GM19351 (cell line): ENCODE measurements at regions not wholly inside any gene's neighbourhood (a gene's known extent, or its start where the extent isn't known, plus 50 kb on each side); places are given as distances from the start of the nearest gene placed in this dataset.

Experiments
- ATAC-seq: cut with Tn5 transposase; IDR thresholded peaks from one replicate; pipeline ENCODE4 v1.9.1; 2021; ENCODE audit warnings: mild to moderate bottlenecking, moderate library complexity; ENCODE audit not compliant: unreplicated experiment

DNA sequence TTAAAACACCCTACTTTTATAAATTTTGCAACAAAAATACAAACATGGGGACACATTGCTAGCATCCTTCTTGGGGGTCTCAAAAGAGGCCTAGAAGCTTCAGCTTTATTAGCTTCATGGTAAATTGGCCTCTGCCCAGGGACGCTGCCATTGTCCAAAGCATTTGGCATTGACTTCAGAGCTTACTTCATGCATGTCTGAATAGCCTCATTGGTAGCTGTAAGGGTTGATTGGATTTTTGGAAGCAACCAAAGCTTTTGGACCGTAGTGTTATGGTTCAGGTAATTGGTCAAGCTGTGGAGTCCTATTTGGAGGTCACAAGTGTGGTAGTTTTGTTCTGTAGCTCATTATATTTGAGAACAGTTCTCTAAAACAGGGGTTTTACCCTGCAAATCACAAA is 411.7 kb upstream of the SLC24A2 start:
- ATAC-seq, result no peak

DNA sequence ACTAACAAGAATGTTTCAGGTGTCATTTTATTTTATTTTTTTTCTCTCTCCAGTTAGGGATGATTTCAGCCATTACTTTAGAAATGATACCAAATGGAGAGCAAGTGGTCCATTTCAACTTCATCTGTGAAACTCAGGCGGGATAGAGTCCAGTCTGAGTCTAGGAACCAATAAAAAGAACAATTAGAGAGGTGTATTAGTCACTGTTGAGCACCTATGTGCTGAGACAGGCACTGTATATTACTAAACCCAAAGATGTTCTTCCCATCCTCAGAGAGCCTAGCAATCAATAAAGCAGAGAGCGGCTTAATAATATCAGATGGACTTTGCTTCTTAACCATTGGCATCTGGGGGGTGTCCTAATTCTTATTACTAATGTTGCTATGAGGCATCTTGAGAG is 410.3 kb upstream of the SLC24A2 start:
- ATAC-seq, result no peak

DNA sequence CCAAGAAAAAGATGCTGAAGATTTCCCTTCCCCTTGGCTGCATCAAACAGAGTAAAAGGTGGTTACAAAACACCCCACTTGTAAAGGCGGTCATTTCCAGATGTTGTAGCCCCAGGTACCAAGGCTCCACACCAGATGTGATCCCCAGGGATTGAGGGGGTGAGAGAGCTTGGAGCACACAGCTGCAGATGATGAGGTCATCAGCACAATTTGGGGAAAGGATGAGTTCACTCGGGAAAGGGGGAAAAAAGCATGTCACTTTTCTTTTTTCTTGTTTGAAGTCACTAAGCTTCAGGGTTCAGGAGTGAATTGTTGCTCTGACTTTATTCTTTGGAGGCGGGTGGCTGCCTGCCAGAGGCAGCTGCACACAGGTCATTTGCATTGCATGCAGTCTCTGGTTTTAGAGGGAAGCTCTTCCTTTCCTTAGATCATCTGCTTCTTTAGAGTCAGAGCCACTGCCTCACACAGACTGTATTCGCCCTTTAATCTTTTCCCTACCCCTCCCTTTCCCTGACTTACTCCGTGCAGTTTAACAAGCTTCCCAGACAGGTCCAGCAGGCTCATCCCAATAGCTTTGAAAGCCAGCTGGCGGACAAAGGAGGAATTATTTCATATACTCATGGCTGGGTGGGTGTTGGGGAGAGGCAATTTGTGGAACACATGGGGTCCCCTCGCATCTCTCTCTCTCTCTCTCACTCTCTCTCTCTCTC is 409.3 kb upstream of the SLC24A2 start:
- no peak for ATAC-seq

DNA sequence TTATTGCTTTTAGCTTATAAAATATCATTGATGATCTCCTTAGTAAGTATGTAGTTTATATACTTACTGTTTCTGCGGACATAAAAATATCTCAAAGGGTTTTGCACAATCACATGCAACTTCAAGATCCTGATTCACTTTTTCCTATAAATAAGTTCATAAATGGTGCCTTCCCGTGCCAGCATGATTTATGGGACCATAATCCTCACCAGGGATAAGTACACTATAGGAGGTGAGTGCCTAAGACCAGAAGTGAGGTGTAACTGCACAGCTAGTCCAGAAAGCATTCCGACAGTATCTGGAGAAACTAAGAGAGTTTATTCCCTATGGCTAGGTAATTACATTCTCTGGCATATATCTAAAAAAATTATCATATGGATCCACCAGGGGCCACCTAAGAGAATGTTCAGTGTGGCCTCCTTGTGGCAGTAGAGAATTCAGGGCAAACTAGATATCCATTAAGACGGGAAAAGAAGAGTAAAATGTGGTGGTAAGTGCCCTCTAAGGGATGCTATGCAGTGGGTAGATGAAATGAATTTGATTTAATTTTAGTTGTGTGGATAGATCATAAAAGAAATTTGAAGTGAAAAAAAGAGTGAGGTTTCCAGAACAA is 402.5 kb upstream of the SLC24A2 start:
- ATAC-seq, result no peak

DNA sequence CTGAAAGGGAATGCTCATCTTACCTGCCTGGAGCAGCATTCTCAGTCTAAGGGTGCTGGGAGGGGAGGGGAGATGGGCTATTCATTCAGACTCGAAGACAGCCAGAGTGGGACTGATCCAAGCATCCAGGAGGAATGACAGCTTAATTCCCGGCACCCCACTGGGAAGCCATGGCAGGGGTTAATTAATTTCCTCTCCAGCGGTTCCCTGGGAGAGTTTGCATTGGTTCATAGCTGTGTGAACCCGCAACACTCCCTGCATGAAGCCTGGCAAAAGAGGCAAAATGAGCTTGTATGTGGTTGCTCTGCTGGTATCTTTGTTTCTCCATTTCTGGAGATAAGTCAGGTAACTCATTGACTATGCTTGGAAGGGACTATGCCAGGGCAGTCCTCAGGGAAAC is 401.0 kb upstream of the SLC24A2 start:
- no peak for ATAC-seq

DNA sequence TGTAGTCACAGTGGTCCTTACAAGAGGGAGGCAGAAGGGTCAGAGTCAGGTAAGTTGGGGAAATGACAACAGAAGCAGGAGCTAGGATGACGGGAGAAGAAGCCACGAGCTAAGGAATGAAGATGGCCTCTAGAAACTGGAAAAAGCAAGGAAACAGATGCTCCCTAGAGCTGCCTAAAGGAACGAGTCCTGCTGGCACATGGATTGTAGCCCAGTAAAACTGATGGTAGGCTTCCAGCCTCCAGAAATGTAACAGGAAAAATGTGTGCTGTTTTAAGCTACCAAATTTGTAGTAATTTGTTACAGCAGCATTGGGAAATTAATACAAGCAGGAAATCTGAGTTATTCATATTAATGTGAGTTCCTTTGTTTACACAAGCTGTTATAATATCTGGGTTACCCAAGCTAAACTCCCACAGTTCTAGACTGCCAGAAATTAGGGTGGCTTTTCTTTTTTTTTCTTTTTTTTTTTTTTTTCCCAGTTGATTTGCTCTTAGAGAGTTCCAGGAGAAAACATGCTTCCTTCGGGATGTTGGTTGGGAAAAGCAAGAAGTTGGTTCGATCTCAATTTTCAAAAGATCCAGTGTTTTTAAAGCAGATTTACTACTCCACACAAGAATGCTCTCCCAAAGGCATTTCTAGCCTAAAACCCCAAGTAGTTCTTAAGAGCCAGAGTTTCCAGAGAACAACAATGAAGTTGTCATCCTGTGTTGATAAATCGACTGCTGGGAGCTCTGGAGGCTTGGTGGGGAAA is 400.0 kb upstream of the SLC24A2 start:
- ATAC-seq, result no peak

DNA sequence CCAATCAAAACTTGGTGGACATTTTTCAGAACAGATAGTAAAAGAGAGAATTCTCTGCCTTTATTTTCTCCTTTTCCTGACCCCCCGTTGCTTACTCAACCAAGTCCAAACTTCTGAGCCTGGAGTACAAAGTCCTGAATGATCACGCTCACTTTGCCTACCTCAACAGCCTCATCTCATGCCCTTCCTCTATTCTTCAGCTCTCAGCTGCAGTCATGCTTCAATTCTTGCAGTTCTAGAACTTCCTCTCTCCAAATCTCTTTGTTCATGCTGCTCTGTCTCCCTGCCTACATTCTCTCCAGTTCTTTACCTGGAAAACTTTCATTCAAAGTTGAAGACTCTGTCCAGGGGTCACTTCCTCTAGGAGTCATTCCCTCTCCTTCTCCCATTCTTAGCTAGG is 398.5 kb upstream of the SLC24A2 start:
- no peak for ATAC-seq

DNA sequence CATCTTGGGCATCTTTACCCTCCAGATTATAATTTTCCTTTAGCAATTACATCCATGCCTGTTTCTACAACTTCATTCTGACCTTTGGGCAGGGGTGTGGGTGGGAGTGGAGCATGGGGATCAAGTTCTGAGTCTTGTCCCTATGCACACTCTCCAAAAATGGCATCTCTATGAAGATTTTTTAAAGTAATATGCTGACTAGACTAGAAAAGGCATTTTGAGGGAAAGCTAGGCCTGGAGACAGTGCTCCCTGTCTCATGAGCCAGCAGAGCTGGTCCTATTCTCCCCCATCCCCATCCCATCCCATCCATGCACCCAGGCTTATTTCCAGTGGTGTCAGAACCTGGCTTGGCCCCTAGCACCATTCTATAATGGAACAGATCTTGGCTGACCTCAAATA is 398.0 kb upstream of the SLC24A2 start:
- no peak for ATAC-seq

DNA sequence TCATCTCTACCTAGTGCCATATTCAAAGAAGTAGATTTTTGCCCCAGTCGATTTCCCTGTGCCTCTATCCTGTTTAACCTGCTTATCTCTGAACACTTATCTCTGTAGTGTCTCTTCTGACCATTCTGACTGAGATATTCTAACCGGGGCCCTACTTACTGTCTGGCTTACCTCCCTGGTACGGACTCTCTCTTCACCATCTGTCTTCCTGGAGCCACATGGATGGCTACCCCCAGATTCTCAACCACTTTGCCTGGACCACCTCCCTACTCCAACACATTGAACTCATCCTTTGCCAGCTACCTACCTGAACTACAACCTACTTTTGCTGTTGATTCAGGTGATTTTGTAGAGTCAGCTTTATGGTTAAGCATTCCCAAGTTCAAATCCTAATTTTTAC is 397.4 kb upstream of the SLC24A2 start:
- ATAC-seq, result no peak

DNA sequence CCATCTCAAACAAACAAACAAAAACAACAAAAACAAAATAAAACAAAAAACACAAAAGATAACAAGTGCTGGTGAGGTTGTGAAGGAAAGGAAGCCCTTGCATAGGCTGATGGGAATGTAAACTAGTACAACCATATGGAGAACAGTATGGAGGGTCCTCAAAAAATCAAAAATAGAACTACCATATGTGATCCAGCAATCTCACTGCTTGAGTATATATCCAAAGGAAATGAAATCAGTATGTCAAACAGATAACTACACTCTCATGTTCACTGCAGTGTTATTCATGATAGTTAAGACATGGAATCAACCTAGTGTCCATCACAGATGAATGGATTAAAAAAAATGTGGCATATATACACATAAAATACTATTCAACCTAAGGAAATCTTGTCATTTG is 395.7 kb upstream of the SLC24A2 start:
- no peak for ATAC-seq

DNA sequence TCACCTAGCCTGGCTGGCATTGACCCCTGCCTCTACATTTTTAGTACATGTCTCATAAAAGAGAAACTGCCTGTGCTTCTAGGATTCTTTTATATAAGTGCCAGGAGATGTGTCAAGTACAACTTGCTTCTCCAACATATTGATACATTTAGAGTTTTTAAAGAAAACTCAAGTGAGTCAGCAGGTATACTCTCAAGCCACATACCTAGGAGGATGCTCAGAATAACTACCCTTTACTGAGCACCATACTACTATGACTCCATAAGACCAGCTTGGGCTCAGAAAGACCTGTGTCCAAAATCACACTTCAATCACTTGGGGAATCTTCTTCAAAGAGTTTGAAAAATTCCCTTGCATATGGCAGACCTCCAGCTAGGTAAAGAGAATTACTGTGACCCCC is 389.8 kb upstream of the SLC24A2 start:
- ATAC-seq, result no peak

DNA sequence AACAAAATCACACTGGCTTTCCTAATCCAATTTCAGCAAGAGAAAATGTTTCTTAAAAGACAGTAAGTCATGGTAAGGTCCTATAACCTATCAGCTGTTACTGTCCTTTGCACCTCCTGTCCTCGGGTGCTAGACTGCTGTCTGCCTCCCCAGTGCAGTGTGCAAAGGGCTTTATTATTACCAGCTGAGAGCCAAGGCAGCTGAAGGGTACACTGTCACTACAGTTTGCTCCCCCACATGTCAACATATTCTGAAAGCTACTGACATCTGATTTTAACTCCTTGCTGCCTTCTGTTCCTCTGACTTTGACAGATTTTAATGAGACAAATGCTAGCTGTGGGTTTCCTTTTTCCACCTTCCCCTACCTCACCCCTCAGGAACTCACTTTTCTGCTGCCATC is 389.4 kb upstream of the SLC24A2 start:
- ATAC-seq, result no peak

DNA sequence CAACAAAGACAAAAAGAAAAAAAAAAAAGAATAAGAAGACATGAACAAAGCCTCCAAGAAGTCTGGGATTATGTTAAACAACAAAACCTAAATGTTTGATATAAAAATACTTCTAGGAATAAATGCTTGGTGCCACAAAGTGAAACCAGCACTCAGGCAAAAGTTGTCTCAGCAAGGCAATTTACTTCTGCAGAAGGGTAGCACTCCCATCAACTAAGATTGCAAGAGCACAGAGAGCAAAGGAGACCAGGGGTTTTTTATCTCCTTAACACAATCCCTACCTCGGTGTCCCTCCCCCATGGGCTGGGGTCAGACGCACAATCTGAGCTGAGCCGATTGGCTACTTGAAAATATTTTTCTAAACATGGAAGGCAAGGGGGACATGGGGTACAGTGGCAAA is 381.3 kb upstream of the SLC24A2 start:
- no peak for ATAC-seq

DNA sequence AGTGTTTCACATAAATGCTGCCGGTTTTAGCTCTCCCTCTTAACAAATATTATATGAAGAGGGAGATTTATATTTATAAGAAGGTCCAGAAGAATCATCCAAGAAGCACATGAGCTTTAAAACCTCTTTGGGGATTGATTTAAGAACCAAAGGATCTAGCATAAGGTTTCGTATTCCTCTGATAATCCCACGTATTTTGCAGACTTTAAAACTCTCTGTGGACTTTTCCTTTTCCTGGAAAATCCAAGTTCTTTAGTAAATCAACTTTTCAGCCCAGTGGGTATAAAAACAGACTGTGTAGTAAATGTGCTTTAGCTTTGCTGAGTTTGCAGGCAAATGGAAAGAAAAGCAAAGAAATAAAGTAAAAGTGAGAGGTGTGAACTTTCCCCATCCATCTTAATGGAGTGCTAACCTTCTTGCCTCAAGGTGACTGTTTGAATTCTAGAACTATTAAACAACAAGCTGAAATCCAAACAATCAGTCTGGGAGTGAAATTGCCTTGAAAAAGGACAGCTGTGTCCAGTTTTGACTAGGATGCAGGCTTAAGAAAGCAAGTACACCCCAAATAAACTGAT is 363.4 kb upstream of the SLC24A2 start:
- no peak for ATAC-seq

DNA sequence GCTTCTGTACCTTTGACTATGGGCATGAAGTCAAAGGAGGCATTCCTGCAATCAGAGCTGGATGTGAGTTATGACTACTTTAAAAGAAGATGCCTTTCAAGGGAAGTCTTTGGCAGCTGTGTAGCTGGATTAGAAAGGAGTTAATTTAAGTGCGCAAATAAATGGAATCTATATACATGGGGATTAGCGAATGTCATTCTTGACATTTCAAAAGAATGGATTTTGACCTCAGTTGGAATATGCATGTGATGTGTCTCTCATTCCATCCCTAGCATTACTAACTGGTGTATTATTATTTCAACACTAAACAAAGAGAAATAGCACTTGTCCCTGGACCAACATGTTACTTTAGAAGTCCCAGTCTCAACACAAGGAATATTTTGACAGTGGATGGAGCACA is 359.6 kb upstream of the SLC24A2 start:
- ATAC-seq, result no peak

DNA sequence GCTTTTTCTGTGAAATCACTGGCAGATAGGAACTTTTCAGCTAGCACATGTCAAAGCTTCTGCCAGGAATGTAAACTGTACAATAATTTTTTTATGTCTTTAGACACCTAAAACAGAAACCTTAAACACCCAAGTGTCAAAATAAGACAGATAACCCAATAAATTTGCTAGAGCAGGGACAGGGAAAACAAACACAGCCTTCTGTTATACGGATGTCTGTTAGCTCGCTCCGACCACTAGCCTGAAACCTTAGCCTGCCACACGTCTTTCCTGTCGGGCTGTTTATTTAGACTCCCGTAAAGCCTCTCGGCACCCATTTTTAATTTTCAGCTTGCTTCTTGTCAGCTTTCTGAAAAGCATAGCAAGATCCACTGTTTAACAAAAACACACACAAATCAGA is 355.4 kb upstream of the SLC24A2 start:
- no peak for ATAC-seq

DNA sequence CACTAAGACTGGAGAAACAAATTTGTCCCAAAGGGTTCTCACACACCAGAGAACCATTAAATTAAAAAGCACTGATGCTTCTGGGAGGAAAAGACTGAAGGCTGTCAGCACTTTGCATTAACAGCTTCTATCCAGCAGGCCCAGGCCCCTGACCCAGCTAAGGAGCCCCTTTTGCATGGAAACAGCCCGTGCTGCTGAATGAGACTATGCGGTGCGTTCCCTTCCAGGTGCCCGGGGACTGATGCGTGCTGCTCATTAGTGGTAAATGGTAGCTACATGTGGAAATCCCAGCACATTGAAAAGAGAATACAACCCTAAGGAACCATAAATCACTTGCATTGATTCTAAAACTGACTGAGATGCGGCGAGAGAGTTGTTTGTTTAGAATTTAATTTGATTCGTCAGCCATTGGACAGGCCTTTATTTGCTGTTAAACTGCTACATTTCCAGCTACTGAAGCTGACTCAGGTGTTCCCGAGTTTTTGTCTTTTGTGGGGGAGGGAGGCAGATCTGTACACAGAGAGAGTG is 351.0 kb upstream of the SLC24A2 start:
- ATAC-seq, result no peak

DNA sequence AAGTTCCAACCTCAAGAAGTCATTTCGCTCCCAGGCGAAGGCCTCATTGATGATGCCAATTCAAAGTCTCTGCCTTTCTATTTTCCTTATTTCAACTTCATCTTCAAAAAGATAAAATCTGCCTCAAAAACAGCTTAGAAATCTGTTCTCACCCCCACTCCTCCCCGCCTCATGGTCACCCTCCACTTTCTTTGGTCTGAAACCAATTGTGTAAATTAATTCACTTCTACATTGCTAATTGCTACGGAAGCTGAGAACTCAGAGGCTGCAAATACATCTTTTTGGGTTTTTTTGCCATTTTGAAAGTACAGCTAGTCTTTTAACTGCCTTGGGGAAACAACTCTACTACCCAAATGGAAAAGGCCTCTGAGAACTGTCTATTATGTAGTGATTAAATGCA is 350.0 kb upstream of the SLC24A2 start:
- no peak for ATAC-seq

DNA sequence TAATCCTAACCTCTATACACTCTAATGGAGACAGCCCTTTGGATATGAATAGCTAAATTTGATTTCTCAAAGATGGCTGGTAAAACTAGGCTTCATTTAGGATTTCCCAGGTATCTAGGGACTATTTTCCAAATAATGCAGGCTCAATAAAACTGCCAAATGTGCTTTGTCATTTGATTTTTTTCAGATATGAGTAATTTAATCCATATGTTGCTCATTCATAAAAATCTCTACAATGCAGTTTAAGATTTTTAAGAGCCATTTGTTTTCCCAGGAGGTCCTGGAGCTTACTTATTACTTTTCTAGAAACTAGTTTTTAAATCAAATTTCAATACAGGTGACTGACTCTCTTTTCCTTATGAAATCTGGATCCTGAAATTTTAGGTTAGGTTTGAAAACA is 349.3 kb upstream of the SLC24A2 start:
- no peak for ATAC-seq

DNA sequence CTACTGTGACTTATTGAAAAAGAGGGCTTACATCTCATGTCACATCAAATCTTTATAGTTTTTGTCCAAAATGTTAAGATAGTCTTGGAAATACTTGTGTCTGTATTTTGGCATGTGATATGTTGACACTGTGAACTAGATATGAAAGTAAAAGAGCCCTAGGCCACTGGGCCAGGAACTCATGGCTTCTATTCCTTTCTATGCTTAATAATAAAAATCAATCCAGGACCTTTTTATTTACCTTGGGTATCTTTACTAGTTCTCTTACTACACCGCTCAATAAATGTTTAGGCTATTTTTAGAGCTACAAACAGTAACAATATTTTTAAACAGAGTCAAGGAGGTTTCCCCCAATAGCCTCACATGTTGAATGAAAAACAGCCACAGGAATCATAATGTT is 348.6 kb upstream of the SLC24A2 start:
- no peak for ATAC-seq

DNA sequence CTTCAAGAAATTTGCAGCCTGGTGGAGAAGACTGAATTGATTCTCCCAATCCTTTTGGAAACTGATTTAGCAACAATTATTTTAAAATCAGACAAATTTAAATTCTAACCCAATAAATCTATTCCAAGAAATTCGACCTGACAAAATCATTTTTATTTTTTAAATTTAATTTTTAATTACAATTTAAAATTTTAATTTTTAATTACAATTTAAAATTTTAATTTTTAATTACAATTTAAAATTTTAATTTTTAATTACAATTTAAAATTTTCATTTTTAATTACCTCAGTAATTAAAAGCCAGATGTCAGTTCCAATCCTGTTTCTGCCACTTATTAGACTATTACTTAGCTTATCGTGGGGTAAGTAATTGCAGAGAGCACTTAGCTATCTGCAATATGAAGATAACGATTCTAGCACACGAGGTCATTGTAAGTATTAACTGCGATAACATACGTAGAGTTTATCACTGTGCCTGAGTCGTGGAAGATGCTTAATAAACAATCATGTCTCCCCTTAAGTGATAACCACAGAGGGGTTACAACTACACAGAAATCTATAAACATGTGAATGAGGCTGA is 346.4 kb upstream of the SLC24A2 start:
- no peak for ATAC-seq
